ENCODE measurements at regions not wholly inside any gene's neighbourhood (a gene's known extent, or its start where the extent isn't known, plus 50 kb on each side); places are given as distances from the start of the nearest gene placed in this dataset.

- TF ChIP-seq POLR2AphosphoS5 (IDR thresholded peaks at IDR 0.05; ENCODE audit: low read depth, low read length) (no peak), TAF1 (IDR thresholded peaks at IDR 0.05; ENCODE audit: borderline replicate concordance, insufficient read depth, low read length) (no peak), SIN3A (IDR thresholded peaks at IDR 0.05; ENCODE audit: borderline replicate concordance, insufficient read depth, low read length) (no peak)
Measured at GRCh38 chr1:217182992-217183391, 447.9 kb downstream of the GPATCH2 start.

Data from PFSK-1 (cell line).